AG09319 (cell line): ENCODE measurements at regions not wholly inside any gene's neighbourhood (a gene's known extent, or its start where the extent isn't known, plus 50 kb on each side); places are given as distances from the start of the nearest gene placed in this dataset.

Experiments used
- DNase-seq: peaks from one replicate; pipeline ENCODE4 v3.0.0-alpha.2; 2010; ENCODE audit warnings: low read depth; ENCODE audit errors: extremely low read depth
- CTCF ChIP-seq: IDR thresholded peaks from 2 replicates; pipeline ENCODE4 v1.5.1; 2011; ENCODE audit warnings: low read depth, mild to moderate bottlenecking, inconsistent platforms, low read length, moderate library complexity

- no peak for TF ChIP-seq CTCF
- DNase-seq = no peak
These were observed 183.8 kb downstream of the LRATD1 start for GRCh38 chr2:14816069-14817060.

GRCh38 chr2:14817848-14818247 is 185.3 kb downstream of the LRATD1 start:
- TF ChIP-seq CTCF = no peak
- DNase-seq = no peak

GRCh38 chr2:14826518-14826917 is 194.0 kb downstream of the LRATD1 start:
- TF ChIP-seq CTCF = no peak

GRCh38 chr2:14827226-14828023 is 194.9 kb downstream of the LRATD1 start:
- DNase-seq = no peak

More at GRCh38 chr2:14826518-14826917, 194.0 kb downstream of the LRATD1 start:
- no peak for DNase-seq

GRCh38 chr2:14828223-14828622 is 195.7 kb downstream of the LRATD1 start:
- no peak for TF ChIP-seq CTCF
- DNase-seq = no peak

More at GRCh38 chr2:14827226-14828023, 194.9 kb downstream of the LRATD1 start:
- no peak for TF ChIP-seq CTCF

- no peak for DNase-seq
- no peak for TF ChIP-seq CTCF
These were observed 196.5 kb downstream of the LRATD1 start for GRCh38 chr2:14828968-14829367.

GRCh38 chr2:14831458-14831857 is 198.9 kb downstream of the LRATD1 start:
- DNase-seq = no peak
- peak; percentile 21 for TF ChIP-seq CTCF
